Nephron (organoid): ENCODE measurements at regions not wholly inside any gene's neighbourhood (a gene's known extent, or its start where the extent isn't known, plus 50 kb on each side); places are given as distances from the start of the nearest gene placed in this dataset.

ENCODE experiments used
- H3K27ac Mint-ChIP-seq, 3 experiments: 2 replicates each; pipeline ENCODE4 v1.8.0; 2020; ENCODE audit warnings: mixed read lengths in 3 of 3, mild to moderate bottlenecking in 2 of 3, moderate library complexity in 1 of 3
- H3K27me3 Mint-ChIP-seq: 2 replicates; pipeline ENCODE4 v1.8.0; 2021; ENCODE audit warnings: low read depth, mild to moderate bottlenecking, moderate library complexity, mixed read lengths
- H3K36me3 Mint-ChIP-seq: 2 replicates; pipeline ENCODE4 v1.8.0; 2020; ENCODE audit warnings: low read depth, mixed read lengths
- H3K4me1 Mint-ChIP-seq: 2 replicates; pipeline ENCODE4 v1.8.0; 2020; ENCODE audit warnings: mixed read lengths
- H3K4me3 Mint-ChIP-seq, 3 experiments: 2 replicates each; pipeline ENCODE4 v1.8.0; 2020; ENCODE audit warnings: mild to moderate bottlenecking in 3 of 3, mixed read lengths in 3 of 3, moderate library complexity in 2 of 3
- H3K9me3 Mint-ChIP-seq: 2 replicates; pipeline ENCODE4 v1.8.0; 2020; ENCODE audit warnings: mixed read lengths
- TF ChIP-seq, protein P1 (sequence below), 3 experiments: fragments of 200-600 bp; sonication (generic); IDR thresholded peaks; one replicate each; pipeline ENCODE4 v1.5.0; 2021; ENCODE audit warnings: antibody characterized with exemption in 3 of 3; ENCODE audit not compliant: unreplicated experiment in 3 of 3

- Mint-ChIP-seq H3K4me1 (peaks cover 60% of the 10 kb centered on the region), H3K27ac (no peak overlapping the region), H3K4me3 (no peak overlapping the region), H3K36me3 (no peaks in the 10 kb centered on the region), H3K27me3 (peaks cover 18% of the 10 kb centered on the region), H3K9me3 (no peaks in the 10 kb centered on the region)
- TF ChIP-seq, protein P1, sequence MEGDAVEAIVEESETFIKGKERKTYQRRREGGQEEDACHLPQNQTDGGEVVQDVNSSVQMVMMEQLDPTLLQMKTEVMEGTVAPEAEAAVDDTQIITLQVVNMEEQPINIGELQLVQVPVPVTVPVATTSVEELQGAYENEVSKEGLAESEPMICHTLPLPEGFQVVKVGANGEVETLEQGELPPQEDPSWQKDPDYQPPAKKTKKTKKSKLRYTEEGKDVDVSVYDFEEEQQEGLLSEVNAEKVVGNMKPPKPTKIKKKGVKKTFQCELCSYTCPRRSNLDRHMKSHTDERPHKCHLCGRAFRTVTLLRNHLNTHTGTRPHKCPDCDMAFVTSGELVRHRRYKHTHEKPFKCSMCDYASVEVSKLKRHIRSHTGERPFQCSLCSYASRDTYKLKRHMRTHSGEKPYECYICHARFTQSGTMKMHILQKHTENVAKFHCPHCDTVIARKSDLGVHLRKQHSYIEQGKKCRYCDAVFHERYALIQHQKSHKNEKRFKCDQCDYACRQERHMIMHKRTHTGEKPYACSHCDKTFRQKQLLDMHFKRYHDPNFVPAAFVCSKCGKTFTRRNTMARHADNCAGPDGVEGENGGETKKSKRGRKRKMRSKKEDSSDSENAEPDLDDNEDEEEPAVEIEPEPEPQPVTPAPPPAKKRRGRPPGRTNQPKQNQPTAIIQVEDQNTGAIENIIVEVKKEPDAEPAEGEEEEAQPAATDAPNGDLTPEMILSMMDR (IDR thresholded peaks at IDR 0.05; ENCODE audit: unreplicated experiment in 3 of 3): no peak
Measured at GRCh38 chr3:193798051-193798450, 205.0 kb downstream of the OPA1 start.

- Mint-ChIP-seq H3K9me3 (no peaks in the 10 kb centered on the region), H3K27ac (peak overlapping the region; percentile 33 to 79 (median 55)), H3K4me3 (no peak overlapping the region), H3K36me3 (no peaks in the 10 kb centered on the region), H3K4me1 (peaks cover 48% of the 10 kb centered on the region), H3K27me3 (peaks cover 7% of the 10 kb centered on the region)
- TF ChIP-seq, protein P1 (IDR thresholded peaks at IDR 0.05; ENCODE audit: unreplicated experiment in 3 of 3): no peak
Measured at GRCh38 chr3:193800138-193801043, 207.4 kb downstream of the OPA1 start.

DNA sequence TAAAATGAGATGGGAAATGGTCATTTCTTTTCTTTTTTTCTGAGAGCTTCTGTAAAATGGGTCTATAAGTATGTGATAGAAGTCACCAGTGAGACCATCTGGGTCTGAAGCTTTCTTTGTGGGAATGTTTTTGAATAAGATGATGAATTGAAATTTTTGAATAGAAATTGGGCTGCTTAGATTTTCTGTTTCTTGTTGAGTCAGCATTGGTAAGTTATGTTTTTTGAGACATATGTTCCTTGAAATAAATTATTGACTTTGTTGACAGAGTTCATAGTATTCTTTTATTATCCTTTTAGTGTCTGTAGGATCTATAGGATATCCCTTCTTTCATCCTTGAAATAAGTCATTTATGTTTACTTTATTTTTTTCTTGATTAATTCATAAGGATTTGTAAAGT is 208.1 kb downstream of the OPA1 start:
- Mint-ChIP-seq H3K27ac (peak overlapping the region; percentile 33 to 79 (median 55)), H3K9me3 (no peaks in the 10 kb centered on the region), H3K36me3 (no peaks in the 10 kb centered on the region), H3K27me3 (peaks cover 4% of the 10 kb centered on the region), H3K4me3 (no peak overlapping the region), H3K4me1 (peaks cover 50% of the 10 kb centered on the region)
- TF ChIP-seq, protein P1 (IDR thresholded peaks at IDR 0.05; ENCODE audit: unreplicated experiment in 3 of 3): no peak

DNA sequence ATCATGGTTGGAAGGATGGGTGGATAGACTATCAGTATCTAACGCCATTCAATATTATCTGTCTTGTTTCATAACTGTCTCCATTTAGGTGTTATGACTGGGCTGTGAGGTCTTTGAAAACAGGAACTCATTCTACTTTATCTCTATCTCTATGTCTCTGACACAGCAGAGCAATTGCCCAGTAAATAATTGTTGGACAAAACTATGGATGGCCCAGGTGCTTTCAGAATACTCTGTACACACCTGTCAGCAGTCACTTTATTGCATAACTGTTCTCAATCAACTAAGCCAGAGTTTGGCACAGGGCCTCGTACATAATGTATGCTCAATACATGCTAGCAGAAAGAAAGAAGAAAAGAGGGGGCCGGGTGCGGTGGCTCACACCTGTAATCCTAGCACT is 210.3 kb downstream of the OPA1 start:
- Mint-ChIP-seq H3K4me3 (no peak overlapping the region), H3K27me3 (peaks cover 9% of the 10 kb centered on the region), H3K36me3 (no peaks in the 10 kb centered on the region), H3K27ac (no peak overlapping the region), H3K9me3 (no peaks in the 10 kb centered on the region), H3K4me1 (peaks cover 62% of the 10 kb centered on the region)
- TF ChIP-seq, protein P1 (IDR thresholded peaks at IDR 0.05; ENCODE audit: unreplicated experiment in 3 of 3): no peak

DNA sequence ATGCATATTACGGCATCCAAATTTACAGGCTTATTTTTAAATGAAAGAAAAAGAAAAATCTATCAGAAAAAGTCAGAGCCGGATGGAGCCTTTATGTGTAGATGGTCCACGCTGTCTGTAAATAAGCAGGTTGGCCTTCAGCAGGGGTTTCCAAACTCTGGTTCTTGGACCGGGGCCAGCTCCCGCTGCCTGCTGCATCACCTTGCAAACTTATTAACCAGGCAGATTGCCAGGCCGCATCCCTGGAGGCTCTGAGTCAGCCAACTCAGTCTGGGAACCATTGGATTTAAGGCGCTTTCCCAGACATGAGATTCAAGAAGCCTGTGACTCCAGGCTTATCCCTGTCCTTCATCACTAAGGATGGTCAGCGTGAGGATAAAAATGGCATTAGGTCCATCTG is 212.4 kb downstream of the OPA1 start:
- TF ChIP-seq, protein P1 (IDR thresholded peaks at IDR 0.05; ENCODE audit: unreplicated experiment in 3 of 3): no peak
- peak overlapping the region in 2 of 3 experiments; percentile 30 to 65 for H3K27ac Mint-ChIP-seq
- peaks cover 52% of the 10 kb centered on the region for H3K4me1 Mint-ChIP-seq
- H3K36me3 Mint-ChIP-seq: no peaks in the 10 kb centered on the region
- no peaks in the 10 kb centered on the region for H3K9me3 Mint-ChIP-seq
- H3K4me3 Mint-ChIP-seq: no peak overlapping the region
- H3K27me3 Mint-ChIP-seq: peaks cover 6% of the 10 kb centered on the region

- TF ChIP-seq, protein P1 (IDR thresholded peaks at IDR 0.05; ENCODE audit: unreplicated experiment in 3 of 3): no peak
Measured at GRCh38 chr3:193808317-193808716, 215.3 kb downstream of the OPA1 start.

More at GRCh38 chr3:193808317-193808716, 215.3 kb downstream of the OPA1 start:
- H3K4me1 Mint-ChIP-seq: peaks cover 48% of the 10 kb centered on the region
- no peak overlapping the region for H3K4me3 Mint-ChIP-seq
- H3K36me3 Mint-ChIP-seq: no peaks in the 10 kb centered on the region
- H3K9me3 Mint-ChIP-seq: no peaks in the 10 kb centered on the region
- H3K27ac Mint-ChIP-seq: peak overlapping the region in 1 of 3 experiments; percentile 4
- H3K27me3 Mint-ChIP-seq: peaks cover 33% of the 10 kb centered on the region
